DMS114 treated with DMSO at 0.1 percent for 48 hours (cell line): ENCODE measurements at regions not wholly inside any gene's neighbourhood (a gene's known extent, or its start where the extent isn't known, plus 50 kb on each side); places are given as distances from the start of the nearest gene placed in this dataset.

ENCODE experiments used
- DNase-seq: peaks from one replicate; lab custom pipeline; 2025; ENCODE audit not compliant: unreplicated experiment; lab: John Stamatoyannopoulos, UW

- DNase-seq: no peak
These were observed 417.3 kb downstream of the SHANK2 start for GRCh38 chr11:70834984-70835560.

DNA sequence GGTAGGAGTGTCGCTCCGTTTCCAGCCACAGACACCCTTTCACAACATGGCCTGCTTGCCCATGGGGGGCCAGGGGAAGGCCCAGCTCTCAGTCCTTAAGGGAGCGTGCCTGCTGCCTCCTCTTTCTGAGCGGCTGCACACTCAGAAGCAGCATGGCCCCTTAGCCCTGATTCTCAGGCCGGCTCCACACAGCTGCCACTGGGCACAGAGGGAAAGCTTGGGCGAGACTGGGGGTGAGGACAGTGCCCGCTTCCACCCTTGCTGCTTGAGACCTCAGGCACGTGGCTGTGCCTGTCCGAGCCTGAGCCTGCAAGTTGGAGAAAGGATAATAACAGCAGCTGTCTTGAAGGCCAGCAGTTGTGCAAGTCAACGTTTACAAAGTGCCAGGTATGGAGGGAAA, 416.3 kb downstream of the SHANK2 start:
- no peak for DNase-seq

- DNase-seq: no peak
These were observed 414.2 kb downstream of the SHANK2 start for GRCh38 chr11:70838198-70838597.

- DNase-seq: no peak
These were observed 412.5 kb downstream of the SHANK2 start for GRCh38 chr11:70839851-70840250.

GRCh38 chr11:70841264-70841663, 411.1 kb downstream of the SHANK2 start:
- no peak for DNase-seq

GRCh38 chr11:70842256-70842655, 410.1 kb downstream of the SHANK2 start:
- no peak for DNase-seq

DNA sequence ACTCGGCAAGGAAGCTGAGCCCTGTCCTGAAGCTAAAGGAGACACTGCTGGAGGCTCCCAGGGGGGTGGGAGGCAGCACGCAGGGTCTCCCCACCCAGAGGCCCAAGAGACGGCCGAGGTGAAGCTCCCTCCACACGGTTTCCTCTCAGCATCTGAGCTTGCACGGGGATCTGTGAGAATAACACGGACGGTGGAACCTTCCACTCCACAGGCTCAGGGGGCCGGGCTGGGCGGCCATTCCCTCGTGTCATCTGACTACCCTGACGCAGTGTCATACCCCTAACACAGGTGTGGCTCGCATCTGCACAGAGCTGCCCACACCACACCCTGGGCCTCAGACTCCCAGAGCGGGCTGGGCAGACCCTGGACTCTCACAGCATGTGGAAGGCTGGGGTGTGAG, 409.7 kb downstream of the SHANK2 start:
- no peak for DNase-seq

DNA sequence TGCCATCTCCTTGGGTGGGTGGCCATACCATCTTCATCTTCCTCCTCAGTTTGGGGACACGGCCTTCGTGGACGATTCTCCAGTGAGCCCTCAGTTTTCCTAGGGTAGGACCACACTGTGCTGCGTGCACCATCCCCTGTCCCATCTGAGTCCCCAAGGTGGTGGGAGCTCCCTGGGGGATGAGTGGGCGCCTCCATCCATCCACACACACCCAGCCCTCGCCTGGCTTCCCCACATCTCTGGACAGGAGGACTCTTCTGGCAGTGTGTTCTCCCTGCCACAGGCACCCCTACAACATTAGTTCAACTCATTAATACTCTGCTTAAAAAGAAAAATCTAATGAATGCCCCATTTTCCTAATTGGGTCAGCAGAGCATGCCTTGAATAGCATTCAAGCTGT, 408.5 kb downstream of the SHANK2 start:
- DNase-seq: no peak

DNA sequence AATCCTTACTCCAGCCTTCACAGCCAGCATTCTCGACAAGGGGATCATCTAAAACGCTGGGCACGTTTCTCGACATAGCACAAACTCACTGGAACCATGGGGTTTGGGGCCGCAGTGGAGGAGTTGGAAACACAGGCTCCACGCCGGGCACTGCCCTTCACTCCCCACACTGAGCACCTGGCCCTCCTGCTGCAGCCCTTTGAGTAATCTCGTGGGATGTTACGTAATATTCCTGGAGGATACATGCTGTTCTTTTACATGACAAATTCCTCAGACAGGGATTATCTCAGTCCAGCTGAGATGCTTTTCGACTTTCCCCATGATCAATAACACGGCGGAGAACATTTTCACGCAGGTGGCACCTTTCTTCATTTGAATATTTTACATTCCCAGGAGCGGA, 408.0 kb downstream of the SHANK2 start:
- DNase-seq: no peak

GRCh38 chr11:70845591-70846041, 406.8 kb downstream of the SHANK2 start:
- no peak for DNase-seq

DNA sequence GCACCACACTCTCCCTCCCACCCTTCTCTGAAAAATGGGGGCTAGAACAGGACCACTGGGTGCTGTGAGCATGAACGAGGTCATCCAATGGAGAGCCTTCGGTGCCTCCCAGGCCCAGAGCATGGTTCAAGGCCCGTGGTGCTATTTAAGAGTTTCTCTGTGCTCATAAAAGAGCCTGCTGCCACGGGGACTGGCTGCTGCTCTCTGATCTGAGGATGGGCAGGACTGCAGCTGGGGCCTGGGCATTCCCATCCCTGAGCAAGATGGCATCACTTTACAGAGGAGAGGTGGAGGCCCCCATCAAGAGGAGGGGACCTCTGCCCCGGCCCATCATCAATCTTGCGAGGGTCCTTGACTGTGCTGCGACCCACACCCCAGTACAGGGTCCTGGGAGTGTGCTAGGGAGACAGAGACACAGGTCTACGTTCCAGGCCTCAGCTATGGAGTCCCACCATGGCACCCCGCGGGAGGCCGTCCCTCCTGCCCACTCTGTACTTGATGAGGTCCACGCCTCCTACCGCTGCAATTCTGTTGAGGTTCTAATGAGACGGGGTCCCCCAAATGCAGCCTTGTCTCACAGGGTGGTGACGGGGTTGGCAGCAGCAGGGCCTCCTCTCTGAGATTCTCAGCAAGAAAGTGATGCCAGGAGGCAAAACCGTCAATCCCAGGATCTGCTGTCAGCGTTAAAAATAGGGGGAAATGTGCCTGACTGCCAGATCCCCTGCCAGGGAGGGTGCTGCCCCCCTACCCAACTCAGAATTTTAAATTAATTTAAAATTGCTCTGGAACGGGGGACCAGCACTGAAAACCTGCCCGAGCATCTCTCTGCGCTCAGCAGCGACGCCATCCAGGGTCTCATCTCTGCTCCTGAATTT, 405.4 kb downstream of the SHANK2 start:
- no peak for DNase-seq

DNA sequence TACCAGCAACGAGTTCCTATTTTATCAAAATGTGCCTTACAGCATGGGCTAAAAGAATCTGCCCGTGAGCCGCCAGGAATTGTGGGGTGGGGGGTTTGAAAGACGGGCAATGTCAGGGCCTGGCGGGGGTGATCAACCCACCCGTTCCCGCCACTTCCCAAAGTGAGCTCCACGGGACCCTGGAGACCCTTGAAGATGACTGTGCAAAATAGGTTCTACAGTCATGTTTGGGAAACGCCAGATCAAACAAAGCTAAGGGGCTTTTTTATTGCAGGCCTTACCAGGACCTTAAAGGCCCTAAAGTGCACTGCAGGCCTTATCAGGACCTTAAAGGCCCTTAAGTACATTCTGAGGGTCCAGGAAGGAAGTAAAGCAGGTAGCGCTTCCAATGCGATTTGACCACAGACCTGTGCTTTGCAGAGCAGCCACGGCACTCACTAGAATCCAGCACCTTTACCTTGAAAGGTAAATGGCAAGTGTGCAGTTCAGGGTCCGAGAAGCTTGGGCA, 404.1 kb downstream of the SHANK2 start:
- no peak for DNase-seq

DNA sequence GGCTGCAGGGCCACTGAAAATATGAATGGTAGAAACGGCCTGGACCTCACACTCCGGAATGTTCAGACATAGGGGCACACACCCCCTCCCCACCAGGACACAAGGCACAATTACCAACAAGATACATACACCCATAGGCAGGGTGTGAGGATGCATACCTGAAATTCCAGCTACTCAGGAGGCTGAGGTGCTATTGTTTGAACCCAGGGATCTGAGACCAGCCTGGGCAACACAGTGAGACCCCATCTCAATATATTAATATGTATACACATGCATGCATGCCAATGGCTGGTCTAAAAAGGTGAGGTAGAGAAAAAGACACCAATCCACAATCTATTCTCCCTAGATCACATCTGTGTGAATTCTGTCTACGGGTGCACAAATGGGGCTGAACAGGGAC, 403.3 kb downstream of the SHANK2 start:
- DNase-seq: no peak

- DNase-seq: no peak
These were observed 401.1 kb downstream of the SHANK2 start for GRCh38 chr11:70851308-70851707.

DNA sequence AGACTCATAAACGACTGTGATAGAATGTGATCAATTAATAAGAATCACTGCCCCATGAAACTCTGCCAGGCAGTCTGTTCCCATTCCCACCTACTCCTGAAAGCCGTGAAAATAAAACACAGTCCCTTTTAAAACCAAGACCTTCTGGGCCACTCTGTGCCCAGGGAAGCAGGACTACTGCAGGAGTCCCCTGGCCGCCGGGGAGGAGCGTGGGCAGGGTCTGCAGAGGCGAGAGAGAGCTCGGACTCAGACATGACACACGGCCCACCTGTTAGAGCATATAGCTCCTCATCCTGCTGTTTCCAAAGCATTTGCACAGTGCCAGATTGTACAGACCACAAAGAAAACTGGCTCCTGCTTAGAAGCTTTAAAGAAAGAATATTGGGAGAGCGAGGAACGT, 400.5 kb downstream of the SHANK2 start:
- DNase-seq: no peak

DNA sequence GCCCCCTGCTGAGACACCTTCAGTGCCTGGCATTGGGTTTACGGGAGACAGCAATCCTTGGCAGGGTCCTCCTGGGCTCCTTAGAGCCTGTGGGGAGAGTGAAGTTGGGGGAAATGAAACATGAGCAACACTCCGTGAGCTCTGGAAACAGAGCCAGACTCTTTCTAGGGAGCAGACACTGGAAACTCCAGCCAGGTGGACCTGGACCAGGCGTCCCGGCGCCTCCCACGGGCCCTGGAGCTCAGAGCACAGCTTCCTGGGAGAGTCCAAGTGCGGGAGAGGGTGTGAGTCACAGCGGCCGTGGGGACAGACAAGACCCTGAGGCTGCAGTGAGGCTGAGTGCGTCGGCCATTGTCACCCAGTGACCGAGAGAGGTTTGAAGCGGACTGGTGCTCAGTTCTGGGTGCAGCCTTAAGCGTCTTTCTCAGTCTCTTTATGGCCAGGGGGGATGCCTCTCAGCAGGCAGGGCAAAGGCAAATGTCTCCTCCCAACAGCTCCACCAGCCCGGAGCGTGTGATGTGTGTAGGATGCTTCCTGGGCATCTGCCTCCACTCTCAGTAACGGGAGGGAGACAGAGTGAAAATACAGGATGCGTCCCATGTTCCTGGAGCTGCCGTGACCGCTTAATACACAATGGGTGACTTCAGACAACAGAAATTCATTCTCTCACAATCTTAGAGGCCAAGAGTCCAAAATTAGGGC, 399.2 kb downstream of the SHANK2 start:
- DNase-seq: no peak

GRCh38 chr11:70853770-70854108, 398.6 kb downstream of the SHANK2 start:
- no peak for DNase-seq

DNA sequence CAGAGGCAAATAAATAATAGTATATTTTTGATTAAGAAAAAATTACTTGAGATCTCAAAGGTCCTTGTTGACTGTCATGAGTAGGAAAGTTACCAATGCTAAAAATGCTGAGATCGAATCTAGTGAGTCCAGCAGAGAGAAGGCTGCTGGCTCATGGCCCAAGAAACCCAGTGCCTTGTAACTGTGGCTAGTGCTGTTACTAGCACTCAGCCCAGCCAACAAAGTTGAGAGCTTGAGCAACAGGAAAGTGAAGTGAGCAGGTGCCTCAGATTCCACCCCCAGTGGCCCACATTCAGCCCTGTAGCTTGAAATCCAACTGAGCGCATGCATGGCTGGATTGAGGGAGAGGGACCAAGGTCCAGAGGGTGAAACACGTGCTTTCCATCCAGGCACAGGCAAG, 398.2 kb downstream of the SHANK2 start:
- DNase-seq: no peak

DNA sequence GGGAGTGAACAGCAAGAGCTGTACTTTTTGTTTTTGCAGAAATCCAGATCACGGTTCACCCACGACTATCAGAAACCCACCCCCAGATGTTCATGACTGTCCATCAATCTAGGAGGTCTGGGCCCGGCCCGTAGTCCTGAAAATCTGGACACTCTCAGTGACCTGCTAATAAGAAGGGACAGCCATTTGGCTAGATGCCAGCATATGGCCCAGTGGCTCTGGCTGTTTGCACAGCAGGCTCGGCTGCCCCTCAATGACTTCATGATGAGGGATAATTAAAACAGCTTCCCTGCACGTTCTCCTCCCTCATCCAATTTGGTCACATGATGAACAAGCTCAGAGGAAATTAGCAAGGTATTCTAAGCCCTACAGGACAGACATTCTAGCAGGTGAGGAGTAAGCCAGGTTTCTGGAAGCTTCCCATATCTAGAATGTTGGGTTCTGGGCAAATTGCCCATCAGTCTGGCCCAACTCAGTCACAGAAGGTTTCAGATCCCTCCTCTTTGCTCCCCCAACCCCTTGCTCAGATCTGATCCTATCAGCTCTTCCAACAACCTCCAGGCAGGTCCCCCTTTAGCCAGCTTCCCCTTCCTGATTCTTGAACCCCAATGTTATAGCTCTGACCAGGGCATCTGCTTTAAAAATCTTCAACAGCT, 397.3 kb downstream of the SHANK2 start:
- no peak for DNase-seq

DNA sequence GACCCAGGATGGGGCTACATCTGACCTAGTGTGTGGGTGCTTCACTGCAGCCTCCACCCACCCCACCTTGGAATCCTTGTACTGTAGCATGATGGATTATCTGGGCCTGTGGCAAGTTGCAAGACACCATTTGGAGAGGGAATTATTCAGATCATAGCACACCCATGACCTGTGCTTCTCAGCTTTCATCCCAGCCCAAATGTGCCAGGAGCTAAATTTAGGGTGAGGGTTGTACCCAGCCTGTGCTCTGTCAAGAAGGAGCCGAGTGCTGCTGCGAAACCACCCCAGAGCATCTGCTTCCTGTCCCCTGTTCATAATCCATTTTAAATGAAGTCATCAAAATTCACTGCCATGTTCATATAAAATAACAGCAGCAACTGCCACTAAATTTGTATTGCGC, 394.5 kb downstream of the SHANK2 start:
- DNase-seq: no peak

- no peak for DNase-seq
These were observed 393.2 kb downstream of the SHANK2 start for GRCh38 chr11:70859180-70859579.
